PC-3 (cell line): ENCODE measurements at regions not wholly inside any gene's neighbourhood (a gene's known extent, or its start where the extent isn't known, plus 50 kb on each side); places are given as distances from the start of the nearest gene placed in this dataset.

Source experiments
- ATAC-seq: fragments of 200-7000 bp; cut with Tn5 transposase; 2 replicates; pipeline ENCODE4 v1.9.1; 2020; ENCODE audit warnings: mild to moderate bottlenecking, moderate library complexity
- BruUV-seq: library from RNA; stranded (reverse); fragments of 400-500 nt; replicated peaks from 2 replicates; lab custom pipeline; 2021; lab: Mats Ljungman, UMichigan
- CTCF ChIA-PET: fragments of 300-600 bp; sonication (Branson Sonifier 250); formaldehyde crosslinking; loops from one replicate; lab custom pipeline; 2022; ENCODE audit warnings: antibody characterized with exemption; lab: Charles Lee
- POLR2A ChIA-PET: fragments of 300-600 bp; sonication (Branson Sonifier 250); formaldehyde crosslinking; loops from one replicate; lab custom pipeline; 2022; ENCODE audit warnings: antibody characterized with exemption; ENCODE audit not compliant: unreplicated experiment; lab: Charles Lee
- DNase-seq: peaks from one replicate; pipeline ENCODE4 v3.0.0-alpha.2; 2015
- H2AFZ ChIP-seq: fragments of 300-600 bp; sonication (generic); 2 replicates; pipeline ENCODE4 v1.6.0; 2016; ENCODE audit warnings: antibody characterized with exemption, low read length
- H3F3A ChIP-seq: fragments of 300-600 bp; sonication (generic); one replicate; pipeline ENCODE4 v1.6.0; 2017; ENCODE audit warnings: antibody characterized with exemption, low read length, control low read depth, mild to moderate bottlenecking; ENCODE audit not compliant: unreplicated experiment
- H3K27ac ChIP-seq: fragments of 300-600 bp; sonication (generic); 2 replicates; pipeline ENCODE4 v1.5.1; 2016; ENCODE audit warnings: mild to moderate bottlenecking, low read length
- H3K27me3 ChIP-seq: fragments of 300-600 bp; sonication (generic); 2 replicates; pipeline ENCODE4 v1.6.1; 2016; ENCODE audit warnings: low read length, mixed read lengths
- H3K36me3 ChIP-seq: fragments of 300-600 bp; sonication (generic); 2 replicates; pipeline ENCODE4 v1.6.1; 2016; ENCODE audit warnings: low read depth, mixed run types, low read length, mixed read lengths
- H3K4me1 ChIP-seq: fragments of 300-600 bp; sonication (generic); 2 replicates; pipeline ENCODE4 v1.5.1; 2016; ENCODE audit warnings: low read length; ENCODE audit not compliant: insufficient read depth
- H3K4me2 ChIP-seq: fragments of 300-600 bp; sonication (generic); 2 replicates; pipeline ENCODE4 v1.6.0; 2016; ENCODE audit warnings: low read length
- H3K4me3 ChIP-seq: fragments of 300-600 bp; sonication (generic); 2 replicates; pipeline ENCODE4 v1.5.1; 2016; ENCODE audit warnings: mild to moderate bottlenecking, low read length, mixed read lengths
- H3K79me2 ChIP-seq: fragments of 300-600 bp; sonication (generic); 2 replicates; pipeline ENCODE4 v1.6.1; 2017; ENCODE audit warnings: low read length, mixed read lengths
- H3K9ac ChIP-seq: fragments of 300-600 bp; sonication (generic); 2 replicates; pipeline ENCODE4 v1.6.0; 2016; ENCODE audit warnings: mild to moderate bottlenecking, low read length
- H3K9me2 ChIP-seq: fragments of 300-600 bp; sonication (generic); replicated peaks from 2 replicates; pipeline ENCODE4 v1.6.1; 2016; ENCODE audit warnings: mixed run types, low read length, mixed read lengths
- H3K9me3 ChIP-seq: fragments of 300-600 bp; sonication (generic); 2 replicates; pipeline ENCODE4 v1.6.1; 2016; ENCODE audit warnings: low read length, mixed read lengths
- H4K20me1 ChIP-seq: fragments of 300-600 bp; sonication (generic); 2 replicates; pipeline ENCODE4 v1.6.1; 2016; ENCODE audit warnings: low read length, mixed read lengths
- EZH2 ChIP-seq: fragments of 300-600 bp; sonication (generic); IDR thresholded peaks from one replicate; pipeline ENCODE4 v1.6.1; 2017; ENCODE audit warnings: antibody characterized with exemption, mild to moderate bottlenecking, low read length; ENCODE audit not compliant: unreplicated experiment
- EZH2phosphoT487 ChIP-seq: fragments of 300-600 bp; sonication (generic); IDR thresholded peaks from 2 replicates; pipeline ENCODE4 v1.6.1; 2018; ENCODE audit warnings: mild to moderate bottlenecking, antibody characterized with exemption, low read length, borderline replicate concordance
- intact Hi-C: fragments of 100-400 bp; cut with micrococcal nuclease; formaldehyde crosslinking; loops from 2 replicates; pipeline ENCODE4 v1.9.0; 2023
- TF ChIP-seq, protein P1 (sequence below): fragments of 300-600 bp; sonication (generic); conservative IDR thresholded peaks from 2 replicates; pipeline ENCODE4 v1.5.1; 2017; ENCODE audit warnings: antibody characterized with exemption, low read depth, mild to moderate bottlenecking, low read length

DNA sequence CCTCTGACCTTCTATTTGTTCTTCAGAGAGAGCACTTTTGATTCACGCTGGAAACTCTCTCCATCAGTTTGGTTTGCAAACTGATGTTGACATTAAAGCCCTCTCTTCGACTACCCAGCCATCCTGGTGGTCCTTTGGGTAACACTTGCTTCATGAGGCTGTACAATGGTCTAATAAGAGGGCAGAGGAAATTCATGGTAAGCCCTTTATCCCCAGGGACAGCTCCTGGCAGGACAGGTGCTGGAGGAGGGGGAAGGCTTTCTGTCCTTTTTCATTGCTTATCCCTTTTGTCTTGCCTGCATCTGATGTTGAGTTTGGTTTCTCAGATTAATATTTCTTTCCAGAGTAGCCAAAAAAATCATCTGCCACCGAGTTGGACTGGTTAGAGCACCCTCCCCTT lies 52.1 kb upstream of the CD93 start:
- TF ChIP-seq EZH2 (no peak), EZH2phosphoT487 (no peak)
- TF ChIP-seq, protein P1, sequence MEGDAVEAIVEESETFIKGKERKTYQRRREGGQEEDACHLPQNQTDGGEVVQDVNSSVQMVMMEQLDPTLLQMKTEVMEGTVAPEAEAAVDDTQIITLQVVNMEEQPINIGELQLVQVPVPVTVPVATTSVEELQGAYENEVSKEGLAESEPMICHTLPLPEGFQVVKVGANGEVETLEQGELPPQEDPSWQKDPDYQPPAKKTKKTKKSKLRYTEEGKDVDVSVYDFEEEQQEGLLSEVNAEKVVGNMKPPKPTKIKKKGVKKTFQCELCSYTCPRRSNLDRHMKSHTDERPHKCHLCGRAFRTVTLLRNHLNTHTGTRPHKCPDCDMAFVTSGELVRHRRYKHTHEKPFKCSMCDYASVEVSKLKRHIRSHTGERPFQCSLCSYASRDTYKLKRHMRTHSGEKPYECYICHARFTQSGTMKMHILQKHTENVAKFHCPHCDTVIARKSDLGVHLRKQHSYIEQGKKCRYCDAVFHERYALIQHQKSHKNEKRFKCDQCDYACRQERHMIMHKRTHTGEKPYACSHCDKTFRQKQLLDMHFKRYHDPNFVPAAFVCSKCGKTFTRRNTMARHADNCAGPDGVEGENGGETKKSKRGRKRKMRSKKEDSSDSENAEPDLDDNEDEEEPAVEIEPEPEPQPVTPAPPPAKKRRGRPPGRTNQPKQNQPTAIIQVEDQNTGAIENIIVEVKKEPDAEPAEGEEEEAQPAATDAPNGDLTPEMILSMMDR: no peak
- ATAC-seq (no peak), DNase-seq (no peak)
- no peak overlapping the region for H3K4me2 ChIP-seq
- peaks cover 17% of the 10 kb centered on the region for H3K4me1 ChIP-seq
- no TSS peak for BruUV-seq
- H3K9ac ChIP-seq: no peak overlapping the region
- CTCF ChIA-PET: no interaction called here
- no peak overlapping the region for H3K27ac ChIP-seq
- no peaks in the 10 kb centered on the region for H3K36me3 ChIP-seq
- no peaks in the 10 kb centered on the region for H3K9me3 ChIP-seq
- no peaks in the 10 kb centered on the region for H3K79me2 ChIP-seq
- no peaks in the 10 kb centered on the region for H3K9me2 ChIP-seq
- H2AFZ ChIP-seq: no peak overlapping the region
- POLR2A ChIA-PET: no interaction called here
- H3K4me3 ChIP-seq: no peak overlapping the region
- intact Hi-C loops: no loop called here
- no peaks in the 10 kb centered on the region for H4K20me1 ChIP-seq
- H3F3A ChIP-seq: peaks cover 3% of the 10 kb centered on the region
- no peaks in the 10 kb centered on the region for H3K27me3 ChIP-seq

DNA sequence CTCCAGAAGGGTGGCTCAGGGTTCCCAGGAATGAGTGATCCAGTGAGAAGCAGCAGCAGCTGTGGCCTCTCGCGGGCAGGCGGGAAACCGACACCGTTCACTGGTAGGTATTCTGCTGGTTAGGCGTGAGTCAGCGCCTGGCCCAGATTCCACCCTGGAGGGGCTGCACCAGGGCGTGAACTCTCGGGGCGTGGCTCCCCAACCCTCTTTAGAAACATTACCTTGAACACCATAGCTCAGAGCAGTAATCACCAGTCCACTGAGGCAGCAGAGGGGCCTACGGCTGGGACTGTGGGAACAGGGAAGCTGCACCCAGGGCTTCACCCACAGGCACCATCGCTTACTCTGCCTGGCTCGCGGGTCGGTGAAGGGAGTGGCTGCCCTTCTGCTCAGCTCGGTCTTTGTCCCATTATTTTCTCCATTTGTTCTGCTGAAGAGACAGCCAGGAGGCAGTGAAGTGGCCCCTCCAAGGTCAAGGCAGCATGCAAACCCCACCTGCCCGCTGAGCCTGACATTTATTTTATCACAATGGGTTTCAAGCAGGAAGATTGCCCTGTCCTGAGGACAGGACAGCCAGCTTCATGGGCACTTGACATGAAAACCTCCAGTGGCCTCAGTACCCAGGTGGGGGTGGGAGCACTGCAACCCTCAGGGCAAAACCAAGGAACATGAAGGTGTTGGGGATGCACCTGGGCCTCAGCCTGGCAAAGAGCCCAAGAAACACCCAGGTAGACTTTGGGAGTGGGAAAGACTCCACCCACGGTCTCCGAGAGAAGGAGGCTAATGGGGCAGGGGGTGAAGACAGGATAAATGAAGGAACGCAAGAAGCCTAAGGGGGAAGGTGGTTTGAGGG lies 51.0 kb upstream of the CD93 start:
- no peak overlapping the region for H3K4me3 ChIP-seq
- H3K9ac ChIP-seq: no peak overlapping the region
- no peaks in the 10 kb centered on the region for H3K9me2 ChIP-seq
- no peaks in the 10 kb centered on the region for H3K27me3 ChIP-seq
- ATAC-seq: no peak
- H3K4me2 ChIP-seq: no peak overlapping the region
- ChIA-PET CTCF (no interaction called here), POLR2A (no interaction called here)
- no TSS peak for BruUV-seq
- peaks cover 7% of the 10 kb centered on the region for H3K4me1 ChIP-seq
- no peak overlapping the region for H2AFZ ChIP-seq
- H3F3A ChIP-seq: no peaks in the 10 kb centered on the region
- no peaks in the 10 kb centered on the region for H3K36me3 ChIP-seq
- H3K79me2 ChIP-seq: no peaks in the 10 kb centered on the region
- DNase-seq: no peak
- TF ChIP-seq EZH2 (no peak), EZH2phosphoT487 (no peak)
- TF ChIP-seq, protein P1: no peak
- intact Hi-C loops: no loop called here
- H3K27ac ChIP-seq: no peak overlapping the region
- H3K9me3 ChIP-seq: no peaks in the 10 kb centered on the region
- H4K20me1 ChIP-seq: no peaks in the 10 kb centered on the region
